IMR-90 (cell line): ENCODE measurements at regions not wholly inside any gene's neighbourhood (a gene's known extent, or its start where the extent isn't known, plus 50 kb on each side); places are given as distances from the start of the nearest gene placed in this dataset.

Experiments used
- ATAC-seq: fragments of 200-7000 bp; cut with Tn5 transposase; 2 replicates; pipeline ENCODE4 v1.9.1; 2020; ENCODE audit warnings: low read depth, mild to moderate bottlenecking, moderate library complexity
- BruUV-seq: library from RNA; stranded (reverse); fragments of 400-500 nt; replicated peaks from 2 replicates; lab custom pipeline; 2021; lab: Mats Ljungman, UMichigan
- CTCF ChIA-PET: fragments of 300-600 bp; formaldehyde crosslinking; extraction: SDS; loops from one replicate; lab custom pipeline; 2021; ENCODE audit warnings: antibody characterized with exemption; lab: Yijun Ruan, JAX
- POLR2A ChIA-PET: fragments of 300-600 bp; sonication (Branson Sonifier 250); formaldehyde crosslinking; loops from one replicate; lab custom pipeline; 2022; ENCODE audit warnings: antibody characterized with exemption; ENCODE audit not compliant: unreplicated experiment; lab: Charles Lee
- DNase-seq: peaks from one replicate; pipeline ENCODE4 v3.0.0; 2013
- H2AFZ ChIP-seq: replicated peaks from 2 replicates; pipeline ENCODE3; 2013; ENCODE audit warnings: low read length, mild to moderate bottlenecking; ENCODE audit not compliant: poor library complexity
- H2AK5ac ChIP-seq: 2 replicates; pipeline ENCODE4 v1.6.1; 2013; ENCODE audit warnings: low read depth, low read length, inconsistent platforms
- H2AK9ac ChIP-seq: replicated peaks from 2 replicates; pipeline ENCODE3; 2013; ENCODE audit warnings: mild to moderate bottlenecking, low read depth, low read length, moderate library complexity; ENCODE audit not compliant: poor library complexity
- H2BK120ac ChIP-seq: 2 replicates; pipeline ENCODE4 v1.6.1; 2013; ENCODE audit warnings: low read depth, low read length, inconsistent platforms
- H2BK15ac ChIP-seq: 3 replicates; pipeline ENCODE4 v1.6.1; 2013; ENCODE audit warnings: low read depth, low read length, inconsistent platforms
- H2BK20ac ChIP-seq: 2 replicates; pipeline ENCODE4 v1.6.1; 2013; ENCODE audit warnings: low read depth, mild to moderate bottlenecking, inconsistent platforms, low read length, moderate library complexity
- H2BK5ac ChIP-seq: 2 replicates; pipeline ENCODE4 v1.6.1; 2013; ENCODE audit warnings: mild to moderate bottlenecking, low read depth, low read length, inconsistent platforms; ENCODE audit not compliant: poor library complexity, severe bottlenecking
- H3K14ac ChIP-seq: replicated peaks from 2 replicates; pipeline ENCODE4 v1.6.1; 2013; ENCODE audit warnings: low read depth, low read length, inconsistent platforms
- H3K18ac ChIP-seq: 2 replicates; pipeline ENCODE4 v1.6.1; 2013; ENCODE audit warnings: low read depth, low read length, control low read depth
- H3K23ac ChIP-seq: 2 replicates; pipeline ENCODE4 v1.6.1; 2013; ENCODE audit warnings: low read depth, low read length, inconsistent platforms
- H3K27ac ChIP-seq: 2 replicates; pipeline ENCODE4 v1.5.1; 2013; ENCODE audit warnings: mild to moderate bottlenecking, control low read depth, low read length; ENCODE audit not compliant: insufficient read depth
- H3K27me3 ChIP-seq: 2 replicates; pipeline ENCODE4 v1.6.1; 2013; ENCODE audit warnings: low read length; ENCODE audit not compliant: control insufficient read depth, insufficient read depth
- H3K36me3 ChIP-seq: 2 replicates; pipeline ENCODE4 v1.6.1; 2013; ENCODE audit warnings: low read length, mixed read lengths; ENCODE audit not compliant: control insufficient read depth, insufficient read depth
- H3K4ac ChIP-seq: 2 replicates; pipeline ENCODE4 v1.6.1; 2013; ENCODE audit warnings: low read depth, low read length, inconsistent platforms
- H3K4me1 ChIP-seq: 2 replicates; pipeline ENCODE4 v1.6.1; 2013; ENCODE audit warnings: low read length, mixed read lengths; ENCODE audit not compliant: control insufficient read depth, insufficient read depth
- H3K4me2 ChIP-seq: 2 replicates; pipeline ENCODE4 v1.6.1; 2013; ENCODE audit warnings: low read depth, mild to moderate bottlenecking, control low read depth, low read length, moderate library complexity
- H3K4me3 ChIP-seq: 2 replicates; pipeline ENCODE4 v1.5.1; 2013; ENCODE audit warnings: low read depth, mild to moderate bottlenecking, control low read depth, low read length, moderate library complexity; ENCODE audit not compliant: insufficient read depth
- H3K56ac ChIP-seq: 2 replicates; pipeline ENCODE4 v1.6.1; 2013; ENCODE audit warnings: low read length, inconsistent platforms; ENCODE audit not compliant: insufficient read depth; ENCODE audit errors: extremely low read depth
- H3K79me1 ChIP-seq, 2 experiments: 2 replicates each; pipeline ENCODE4 v1.6.1; 2013; ENCODE audit warnings: low read length in 2 of 2, inconsistent platforms in 1 of 2, low read depth in 1 of 2
- H3K9ac ChIP-seq: 2 replicates; pipeline ENCODE4 v1.6.1; 2013; ENCODE audit warnings: low read depth, low read length, control low read depth
- H3K9me1 ChIP-seq: 2 replicates; pipeline ENCODE4 v1.6.1; 2013; ENCODE audit warnings: low read length, inconsistent platforms; ENCODE audit not compliant: insufficient read depth
- H3K9me3 ChIP-seq: 2 replicates; pipeline ENCODE4 v1.6.1; 2013; ENCODE audit warnings: low read length; ENCODE audit not compliant: control insufficient read depth, insufficient read depth
- H4K20me1 ChIP-seq: 2 replicates; pipeline ENCODE4 v1.6.1; 2013; ENCODE audit warnings: low read length, inconsistent platforms; ENCODE audit not compliant: insufficient read depth
- H4K5ac ChIP-seq: 2 replicates; pipeline ENCODE4 v1.6.1; 2013; ENCODE audit warnings: mild to moderate bottlenecking, low read depth, low read length, control low read depth
- H4K8ac ChIP-seq, 2 experiments: 2 replicates each; pipeline ENCODE4 v1.6.1; 2013; ENCODE audit warnings: low read depth in 2 of 2, low read length in 2 of 2, control low read depth in 1 of 2, inconsistent platforms in 1 of 2
- H4K91ac ChIP-seq: 2 replicates; pipeline ENCODE4 v1.6.1; 2013; ENCODE audit warnings: low read depth, low read length, inconsistent platforms; ENCODE audit not compliant: insufficient read depth
- BHLHE40 ChIP-seq: fragments of 150-350 bp; IDR thresholded peaks from 2 replicates; pipeline ENCODE4 v1.6.1; 2016; ENCODE audit warnings: mild to moderate bottlenecking, low read depth, low read length
- CHD1 ChIP-seq: IDR thresholded peaks from 2 replicates; pipeline ENCODE4 v1.6.1; 2012; ENCODE audit warnings: low read depth, low read length, improper control_type of control experiment
- CTCF ChIP-seq: conservative IDR thresholded peaks from 2 replicates; pipeline ENCODE4 v1.5.1; 2012; ENCODE audit warnings: mild to moderate bottlenecking, low read depth, low read length, improper control_type of control experiment
- MAZ ChIP-seq: IDR thresholded peaks from 2 replicates; pipeline ENCODE4 v1.6.1; 2012; ENCODE audit warnings: low read depth, mild to moderate bottlenecking, low read length, improper control_type of control experiment, moderate library complexity, borderline replicate concordance
- POLR2A ChIP-seq: IDR thresholded peaks from 2 replicates; pipeline ENCODE4 v1.6.1; 2012; ENCODE audit warnings: mild to moderate bottlenecking, low read depth, low read length
- RCOR1 ChIP-seq: IDR thresholded peaks from 2 replicates; pipeline ENCODE4 v1.6.1; 2012; ENCODE audit warnings: mild to moderate bottlenecking, low read length, improper control_type of control experiment; ENCODE audit not compliant: insufficient replicate concordance
- RFX5 ChIP-seq: IDR thresholded peaks from 2 replicates; pipeline ENCODE4 v1.8.0; 2012; ENCODE audit warnings: low read depth, mild to moderate bottlenecking, low read length, moderate library complexity
- WGBS, 2 experiments: methylation state at CpG; one replicate each; pipeline versions ENCODE4 v1.1.5 to v1.1.7; 2013; ENCODE audit warnings: missing lambda C conversion rate in 2 of 2; ENCODE audit not compliant: insufficient read length in 1 of 2; ENCODE audit errors: extremely low coverage in 2 of 2; 5-methylcytosine and 5-hydroxymethylcytosine counted together
- dilution Hi-C: fragments of 300-500 bp; cut with HindIII; formaldehyde crosslinking; loops from one replicate; pipeline ENCODE4 v1.14.3; 2018; ENCODE audit warnings: low sequenced_read_pairs; ENCODE audit not compliant: unreplicated experiment
- in situ Hi-C: fragments of 300-500 bp; cut with MboI; formaldehyde crosslinking; loops from 3 replicates; pipeline ENCODE4 v1.14.3; 2019; ENCODE audit warnings: low sequenced_read_pairs, inconsistent platforms, mixed read lengths
- intact Hi-C: fragments of 100-400 bp; cut with micrococcal nuclease; formaldehyde crosslinking; loops from 2 replicates; pipeline ENCODE4 v1.10.0; 2022

GRCh38 chr12:85489194-85489593, 209.2 kb downstream of the ALX1 start:
- Histone ChIP-seq H2AK9ac (no peak overlapping the region), H3K18ac (no peak overlapping the region), H3K14ac (no peak overlapping the region), H2AFZ (no peak overlapping the region), H3K23ac (no peak overlapping the region), H4K20me1 (no peaks in the 10 kb centered on the region), H2BK15ac (no peak overlapping the region), H3K9me3 (no peaks in the 10 kb centered on the region), H3K9me1 (no peaks in the 10 kb centered on the region), H4K91ac (no peak overlapping the region), H3K27ac (no peak overlapping the region), H2BK120ac (no peak overlapping the region), H3K27me3 (no peaks in the 10 kb centered on the region), H3K4ac (no peak overlapping the region), H2BK20ac (no peak overlapping the region), H4K5ac (no peak overlapping the region), H3K9ac (no peak overlapping the region), H3K4me2 (no peak overlapping the region), H3K56ac (no peak overlapping the region), H3K79me1 (no peaks in the 10 kb centered on the region), H3K4me3 (no peak overlapping the region), H4K8ac (no peak overlapping the region), H3K36me3 (no peaks in the 10 kb centered on the region), H2AK5ac (no peak overlapping the region), H3K4me1 (no peaks in the 10 kb centered on the region), H2BK5ac (no peak overlapping the region)
- ChIA-PET CTCF (interaction anchor here (0.5 kb wide), 1 partner anchor 361 kb away, joined by 3 read pairs; no protein-coding TSS in a partner anchor), POLR2A (no interaction called here)
- ATAC-seq: no peak
- dilution Hi-C loops: no loop called here
- in situ Hi-C loops: no loop called here
- DNase-seq: no peak
- BruUV-seq: no TSS peak
- intact Hi-C loops: no loop called here
- no CpG with 5 or more reads among the region's 1 CpG for WGBS, 2 experiments
- TF ChIP-seq POLR2A (no peak), CHD1 (no peak), RFX5 (no peak), MAZ (no peak), BHLHE40 (no peak), RCOR1 (no peak), CTCF (no peak)
